H9 (cell line): ENCODE measurements at regions not wholly inside any gene's neighbourhood (a gene's known extent, or its start where the extent isn't known, plus 50 kb on each side); places are given as distances from the start of the nearest gene placed in this dataset.

Source experiments
- DNase-seq: peaks from one replicate; pipeline ENCODE4 v3.0.0-alpha.2; 2017
- H2AFZ ChIP-seq: one replicate; pipeline ENCODE4 v1.6.1; 2013; ENCODE audit warnings: mild to moderate bottlenecking, low read length, control low read depth, moderate library complexity
- H2AK5ac ChIP-seq: 2 replicates; pipeline ENCODE4 v1.6.1; 2013; ENCODE audit warnings: low read length, control low read depth, mixed read lengths; ENCODE audit not compliant: insufficient read length
- H2BK120ac ChIP-seq: one replicate; pipeline ENCODE4 v1.6.1; 2013; ENCODE audit warnings: low read depth, mild to moderate bottlenecking, low read length, control low read depth, inconsistent platforms; ENCODE audit not compliant: poor library complexity, severe bottlenecking
- H2BK12ac ChIP-seq: 2 replicates; pipeline ENCODE4 v1.6.1; 2013; ENCODE audit warnings: low read length, control low read depth, mixed read lengths, low read depth; ENCODE audit not compliant: insufficient read length
- H2BK15ac ChIP-seq: 2 replicates; pipeline ENCODE4 v1.6.1; 2013; ENCODE audit warnings: low read depth, low read length, control low read depth
- H2BK20ac ChIP-seq: one replicate; pipeline ENCODE4 v1.6.1; 2013; ENCODE audit warnings: low read depth, mild to moderate bottlenecking, low read length, control low read depth, inconsistent platforms; ENCODE audit not compliant: poor library complexity, severe bottlenecking
- H2BK5ac ChIP-seq: 2 replicates; pipeline ENCODE4 v1.6.1; 2013; ENCODE audit warnings: low read length, control low read depth, mixed read lengths; ENCODE audit not compliant: insufficient read length
- H3K14ac ChIP-seq: 2 replicates; pipeline ENCODE4 v1.6.1; 2013; ENCODE audit warnings: low read length, control low read depth; ENCODE audit not compliant: insufficient read depth
- H3K18ac ChIP-seq: 2 replicates; pipeline ENCODE4 v1.6.1; 2013; ENCODE audit warnings: low read depth, mild to moderate bottlenecking, mixed read lengths, low read length, control low read depth; ENCODE audit not compliant: insufficient read length
- H3K23ac ChIP-seq: 2 replicates; pipeline ENCODE4 v1.6.1; 2013; ENCODE audit warnings: low read length, control low read depth, mixed read lengths, low read depth; ENCODE audit not compliant: insufficient read length
- H3K23me2 ChIP-seq: 2 replicates; pipeline ENCODE4 v1.6.1; 2013; ENCODE audit warnings: low read depth, mild to moderate bottlenecking, mixed read lengths, low read length, control low read depth; ENCODE audit not compliant: insufficient read length, poor library complexity, severe bottlenecking
- H3K27ac ChIP-seq: 2 replicates; pipeline ENCODE4 v1.5.1; 2013; ENCODE audit warnings: low read length, control low read depth, mixed read lengths, low read depth; ENCODE audit not compliant: insufficient read length
- H3K27me3 ChIP-seq: 2 replicates; pipeline ENCODE4 v1.6.1; 2013; ENCODE audit warnings: low read length, control low read depth, inconsistent platforms; ENCODE audit not compliant: insufficient read depth
- H3K4ac ChIP-seq: 2 replicates; pipeline ENCODE4 v1.6.1; 2013; ENCODE audit warnings: low read depth, mild to moderate bottlenecking, control low read depth, inconsistent platforms, low read length, moderate library complexity
- H3K4me1 ChIP-seq: 2 replicates; pipeline ENCODE4 v1.6.1; 2013; ENCODE audit warnings: low read length, control low read depth, inconsistent platforms; ENCODE audit not compliant: insufficient read depth
- H3K4me2 ChIP-seq: 2 replicates; pipeline ENCODE4 v1.6.1; 2013; ENCODE audit warnings: low read length, control low read depth, mixed read lengths; ENCODE audit not compliant: insufficient read length, insufficient read depth
- H3K56ac ChIP-seq: 2 replicates; pipeline ENCODE4 v1.6.1; 2013; ENCODE audit warnings: low read depth, mild to moderate bottlenecking, mixed read lengths, low read length, control low read depth; ENCODE audit not compliant: insufficient read length
- H3K79me1 ChIP-seq: 2 replicates; pipeline ENCODE4 v1.6.1; 2013; ENCODE audit warnings: low read depth, mild to moderate bottlenecking, moderate library complexity, low read length, control low read depth, inconsistent platforms; ENCODE audit not compliant: insufficient read depth, poor library complexity, severe bottlenecking
- H3K79me2 ChIP-seq: 2 replicates; pipeline ENCODE4 v1.6.1; 2013; ENCODE audit warnings: low read length, control low read depth, inconsistent platforms; ENCODE audit not compliant: insufficient read depth
- H3K9ac ChIP-seq: 2 replicates; pipeline ENCODE4 v1.6.1; 2013; ENCODE audit warnings: low read length, control low read depth, mixed read lengths; ENCODE audit not compliant: insufficient read length; ENCODE audit errors: extremely low read depth
- H3K9me3 ChIP-seq: one replicate; pipeline ENCODE4 v1.6.1; 2013; ENCODE audit warnings: low read depth, low read length, inconsistent platforms; ENCODE audit not compliant: control insufficient read depth
- H3T11ph ChIP-seq: one replicate; pipeline ENCODE4 v1.6.1; 2013; ENCODE audit warnings: mild to moderate bottlenecking, low read length, control low read depth, inconsistent platforms
- H4K20me1 ChIP-seq: one replicate; pipeline ENCODE4 v1.6.1; 2013; ENCODE audit not compliant: control insufficient read depth, insufficient read length, insufficient read depth
- H4K5ac ChIP-seq: 2 replicates; pipeline ENCODE4 v1.6.1; 2013; ENCODE audit warnings: low read depth, mild to moderate bottlenecking, mixed read lengths, low read length, control low read depth; ENCODE audit not compliant: insufficient read length
- H4K8ac ChIP-seq: replicated peaks from 2 replicates; pipeline ENCODE4 v1.6.1; 2013; ENCODE audit warnings: low read length, control low read depth, mixed read lengths, low read depth; ENCODE audit not compliant: insufficient read length
- H4K91ac ChIP-seq: 2 replicates; pipeline ENCODE4 v1.6.1; 2013; ENCODE audit warnings: low read depth, mild to moderate bottlenecking, moderate library complexity, mixed read lengths, low read length, control low read depth; ENCODE audit not compliant: insufficient read length
- H3K27ac Mint-ChIP-seq, 3 experiments: 2 replicates in 2 of 3; 3 replicates in 1 of 3; pipeline ENCODE4 v1.8.0; 2020 to 2021; ENCODE audit warnings: mixed read lengths in 3 of 3, mild to moderate bottlenecking in 1 of 3, moderate library complexity in 1 of 3
- H3K27me3 Mint-ChIP-seq: 2 replicates; pipeline ENCODE4 v1.8.0; 2021; ENCODE audit warnings: low read depth, mild to moderate bottlenecking, moderate library complexity, mixed read lengths
- H3K36me3 Mint-ChIP-seq, 3 experiments: 2 replicates in 2 of 3; 3 replicates in 1 of 3; pipeline ENCODE4 v1.8.0; 2020 to 2021; ENCODE audit warnings: low read depth in 3 of 3, mixed read lengths in 3 of 3; ENCODE audit not compliant: insufficient read depth in 1 of 3
- H3K4me1 Mint-ChIP-seq, 2 experiments: 2 replicates each; pipeline ENCODE4 v1.8.0; 2020; ENCODE audit warnings: mixed read lengths in 2 of 2
- H3K4me3 Mint-ChIP-seq, 2 experiments: 2 replicates in 1 of 2; 3 replicates in 1 of 2; pipeline ENCODE4 v1.8.0; 2020 to 2021; ENCODE audit warnings: mild to moderate bottlenecking in 2 of 2, mixed read lengths in 2 of 2, moderate library complexity in 1 of 2
- H3K9me3 Mint-ChIP-seq, 2 experiments: 2 replicates in 1 of 2; 3 replicates in 1 of 2; pipeline ENCODE4 v1.8.0; 2020; ENCODE audit warnings: mild to moderate bottlenecking in 2 of 2, mixed read lengths in 2 of 2, moderate library complexity in 1 of 2
- WGBS: extraction: QIAGEN DNeasy Blood & Tissue Kit; methylation state at CpG from one replicate; pipeline ENCODE4 v1.1.7; 2013; ENCODE audit warnings: missing lambda C conversion rate, low lambda C conversion rate, mixed read lengths; ENCODE audit not compliant: insufficient read length; ENCODE audit errors: extremely low coverage; 5-methylcytosine and 5-hydroxymethylcytosine counted together
- TF ChIP-seq, protein P1 (sequence below): fragments of 200-600 bp; sonication (generic); conservative IDR thresholded peaks from 3 replicates; pipeline ENCODE4 v1.8.0; 2021; ENCODE audit warnings: antibody characterized with exemption, mild to moderate bottlenecking

DNA sequence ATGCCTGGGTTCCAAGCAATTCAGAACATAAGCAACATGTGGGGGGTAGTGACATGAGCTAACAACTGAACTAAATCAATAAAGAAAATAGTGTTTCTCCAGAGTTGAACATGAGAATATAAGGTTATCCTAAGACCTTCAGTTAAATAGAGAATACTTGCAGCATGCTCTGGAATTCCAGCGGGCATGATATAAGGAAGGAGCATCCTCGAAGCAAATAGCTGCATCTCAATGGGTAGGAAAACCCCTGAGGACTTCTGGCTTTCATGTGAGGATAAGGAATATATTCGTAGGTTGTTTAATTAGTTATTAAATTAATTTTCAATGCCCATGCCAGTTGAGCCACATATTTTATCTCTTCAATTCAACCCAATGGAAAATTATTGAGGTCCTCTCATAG lies 631.2 kb upstream of the EPHA7 start:
- H2AK5ac ChIP-seq: no peak overlapping the region
- WGBS: no CpG with 5 or more reads among the region's 3 CpGs
- H4K91ac ChIP-seq: no peak overlapping the region
- no peak overlapping the region for H3K9ac ChIP-seq
- no peak overlapping the region for H2BK12ac ChIP-seq
- H3K9me3 ChIP-seq: no peaks in the 10 kb centered on the region
- no peak overlapping the region for H3T11ph ChIP-seq
- Mint-ChIP-seq H3K27me3 (no peaks in the 10 kb centered on the region), H3K27ac (no peak overlapping the region), H3K9me3 (no peaks in the 10 kb centered on the region), H3K4me1 (peaks cover 44 to 45% of the 10 kb centered on the region in 2 experiments), H3K4me3 (no peak overlapping the region), H3K36me3 (no peaks in the 10 kb centered on the region)
- H4K20me1 ChIP-seq: no peaks in the 10 kb centered on the region
- TF ChIP-seq, protein P1, sequence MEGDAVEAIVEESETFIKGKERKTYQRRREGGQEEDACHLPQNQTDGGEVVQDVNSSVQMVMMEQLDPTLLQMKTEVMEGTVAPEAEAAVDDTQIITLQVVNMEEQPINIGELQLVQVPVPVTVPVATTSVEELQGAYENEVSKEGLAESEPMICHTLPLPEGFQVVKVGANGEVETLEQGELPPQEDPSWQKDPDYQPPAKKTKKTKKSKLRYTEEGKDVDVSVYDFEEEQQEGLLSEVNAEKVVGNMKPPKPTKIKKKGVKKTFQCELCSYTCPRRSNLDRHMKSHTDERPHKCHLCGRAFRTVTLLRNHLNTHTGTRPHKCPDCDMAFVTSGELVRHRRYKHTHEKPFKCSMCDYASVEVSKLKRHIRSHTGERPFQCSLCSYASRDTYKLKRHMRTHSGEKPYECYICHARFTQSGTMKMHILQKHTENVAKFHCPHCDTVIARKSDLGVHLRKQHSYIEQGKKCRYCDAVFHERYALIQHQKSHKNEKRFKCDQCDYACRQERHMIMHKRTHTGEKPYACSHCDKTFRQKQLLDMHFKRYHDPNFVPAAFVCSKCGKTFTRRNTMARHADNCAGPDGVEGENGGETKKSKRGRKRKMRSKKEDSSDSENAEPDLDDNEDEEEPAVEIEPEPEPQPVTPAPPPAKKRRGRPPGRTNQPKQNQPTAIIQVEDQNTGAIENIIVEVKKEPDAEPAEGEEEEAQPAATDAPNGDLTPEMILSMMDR: no peak
- H4K8ac ChIP-seq: no peak overlapping the region
- H2BK20ac ChIP-seq: no peak overlapping the region
- H3K27me3 ChIP-seq: no peaks in the 10 kb centered on the region
- no peaks in the 10 kb centered on the region for H3K79me2 ChIP-seq
- DNase-seq: no peak
- peaks cover 15% of the 10 kb centered on the region; the same call in 1 of the 2 replicates for H3K4me1 ChIP-seq
- no peak overlapping the region for H3K18ac ChIP-seq
- H3K14ac ChIP-seq: no peak overlapping the region
- no peak overlapping the region for H2BK5ac ChIP-seq
- H3K4me2 ChIP-seq: no peak overlapping the region
- no peaks in the 10 kb centered on the region for H3K23me2 ChIP-seq
- H2AFZ ChIP-seq: no peak overlapping the region
- H2BK120ac ChIP-seq: no peak overlapping the region
- H3K79me1 ChIP-seq: no peaks in the 10 kb centered on the region
- H4K5ac ChIP-seq: no peak overlapping the region
- H2BK15ac ChIP-seq: no peak overlapping the region
- no peak overlapping the region for H3K4ac ChIP-seq
- H3K27ac ChIP-seq: no peak overlapping the region
- H3K23ac ChIP-seq: no peak overlapping the region
- H3K56ac ChIP-seq: no peak overlapping the region
